ENCODE measurements at regions not wholly inside any gene's neighbourhood (a gene's known extent, or its start where the extent isn't known, plus 50 kb on each side); places are given as distances from the start of the nearest gene placed in this dataset.

DNA sequence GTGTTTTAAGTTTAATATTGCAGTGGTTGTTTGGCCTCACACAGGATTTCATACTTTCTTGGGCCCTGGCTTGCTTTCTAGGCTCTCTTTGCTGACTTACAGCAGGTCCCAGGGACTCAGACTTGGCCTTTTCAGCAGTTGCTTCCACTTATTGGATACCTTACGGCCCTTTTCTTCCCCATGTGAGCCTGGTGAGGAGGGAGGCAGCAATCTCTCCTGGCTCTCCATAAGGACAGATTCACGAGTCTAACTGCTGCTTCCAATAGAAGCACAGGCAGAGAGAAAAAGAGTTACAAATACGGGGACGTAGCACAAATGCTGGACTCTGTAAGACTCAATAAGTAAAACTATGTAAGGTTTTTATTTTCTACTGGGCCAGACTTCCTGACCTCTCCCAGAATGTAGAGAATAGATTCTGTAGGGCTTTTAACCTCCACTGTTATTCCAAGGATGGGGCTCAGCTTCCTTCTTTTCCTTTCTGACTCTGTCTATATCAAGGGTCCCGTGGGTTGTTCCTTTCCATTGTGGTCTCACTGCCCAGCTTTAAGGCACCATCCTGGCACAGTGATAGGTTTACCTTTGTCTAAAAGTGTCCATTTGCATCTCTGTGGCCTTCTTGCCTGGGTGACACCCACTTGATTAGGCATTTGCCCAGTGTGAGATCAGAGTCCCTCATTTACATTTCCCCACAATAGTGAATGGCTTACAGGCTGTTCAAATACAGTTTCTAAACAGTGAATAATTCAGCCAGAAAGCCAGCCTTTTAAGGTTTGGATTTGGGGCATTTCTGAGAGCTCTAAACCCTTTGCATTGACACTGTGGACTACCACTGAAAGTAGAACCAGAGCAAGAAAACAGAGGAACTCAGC, 92.8 kb downstream of the RASSF10 start (continued):
- TF ChIP-seq, protein P1, sequence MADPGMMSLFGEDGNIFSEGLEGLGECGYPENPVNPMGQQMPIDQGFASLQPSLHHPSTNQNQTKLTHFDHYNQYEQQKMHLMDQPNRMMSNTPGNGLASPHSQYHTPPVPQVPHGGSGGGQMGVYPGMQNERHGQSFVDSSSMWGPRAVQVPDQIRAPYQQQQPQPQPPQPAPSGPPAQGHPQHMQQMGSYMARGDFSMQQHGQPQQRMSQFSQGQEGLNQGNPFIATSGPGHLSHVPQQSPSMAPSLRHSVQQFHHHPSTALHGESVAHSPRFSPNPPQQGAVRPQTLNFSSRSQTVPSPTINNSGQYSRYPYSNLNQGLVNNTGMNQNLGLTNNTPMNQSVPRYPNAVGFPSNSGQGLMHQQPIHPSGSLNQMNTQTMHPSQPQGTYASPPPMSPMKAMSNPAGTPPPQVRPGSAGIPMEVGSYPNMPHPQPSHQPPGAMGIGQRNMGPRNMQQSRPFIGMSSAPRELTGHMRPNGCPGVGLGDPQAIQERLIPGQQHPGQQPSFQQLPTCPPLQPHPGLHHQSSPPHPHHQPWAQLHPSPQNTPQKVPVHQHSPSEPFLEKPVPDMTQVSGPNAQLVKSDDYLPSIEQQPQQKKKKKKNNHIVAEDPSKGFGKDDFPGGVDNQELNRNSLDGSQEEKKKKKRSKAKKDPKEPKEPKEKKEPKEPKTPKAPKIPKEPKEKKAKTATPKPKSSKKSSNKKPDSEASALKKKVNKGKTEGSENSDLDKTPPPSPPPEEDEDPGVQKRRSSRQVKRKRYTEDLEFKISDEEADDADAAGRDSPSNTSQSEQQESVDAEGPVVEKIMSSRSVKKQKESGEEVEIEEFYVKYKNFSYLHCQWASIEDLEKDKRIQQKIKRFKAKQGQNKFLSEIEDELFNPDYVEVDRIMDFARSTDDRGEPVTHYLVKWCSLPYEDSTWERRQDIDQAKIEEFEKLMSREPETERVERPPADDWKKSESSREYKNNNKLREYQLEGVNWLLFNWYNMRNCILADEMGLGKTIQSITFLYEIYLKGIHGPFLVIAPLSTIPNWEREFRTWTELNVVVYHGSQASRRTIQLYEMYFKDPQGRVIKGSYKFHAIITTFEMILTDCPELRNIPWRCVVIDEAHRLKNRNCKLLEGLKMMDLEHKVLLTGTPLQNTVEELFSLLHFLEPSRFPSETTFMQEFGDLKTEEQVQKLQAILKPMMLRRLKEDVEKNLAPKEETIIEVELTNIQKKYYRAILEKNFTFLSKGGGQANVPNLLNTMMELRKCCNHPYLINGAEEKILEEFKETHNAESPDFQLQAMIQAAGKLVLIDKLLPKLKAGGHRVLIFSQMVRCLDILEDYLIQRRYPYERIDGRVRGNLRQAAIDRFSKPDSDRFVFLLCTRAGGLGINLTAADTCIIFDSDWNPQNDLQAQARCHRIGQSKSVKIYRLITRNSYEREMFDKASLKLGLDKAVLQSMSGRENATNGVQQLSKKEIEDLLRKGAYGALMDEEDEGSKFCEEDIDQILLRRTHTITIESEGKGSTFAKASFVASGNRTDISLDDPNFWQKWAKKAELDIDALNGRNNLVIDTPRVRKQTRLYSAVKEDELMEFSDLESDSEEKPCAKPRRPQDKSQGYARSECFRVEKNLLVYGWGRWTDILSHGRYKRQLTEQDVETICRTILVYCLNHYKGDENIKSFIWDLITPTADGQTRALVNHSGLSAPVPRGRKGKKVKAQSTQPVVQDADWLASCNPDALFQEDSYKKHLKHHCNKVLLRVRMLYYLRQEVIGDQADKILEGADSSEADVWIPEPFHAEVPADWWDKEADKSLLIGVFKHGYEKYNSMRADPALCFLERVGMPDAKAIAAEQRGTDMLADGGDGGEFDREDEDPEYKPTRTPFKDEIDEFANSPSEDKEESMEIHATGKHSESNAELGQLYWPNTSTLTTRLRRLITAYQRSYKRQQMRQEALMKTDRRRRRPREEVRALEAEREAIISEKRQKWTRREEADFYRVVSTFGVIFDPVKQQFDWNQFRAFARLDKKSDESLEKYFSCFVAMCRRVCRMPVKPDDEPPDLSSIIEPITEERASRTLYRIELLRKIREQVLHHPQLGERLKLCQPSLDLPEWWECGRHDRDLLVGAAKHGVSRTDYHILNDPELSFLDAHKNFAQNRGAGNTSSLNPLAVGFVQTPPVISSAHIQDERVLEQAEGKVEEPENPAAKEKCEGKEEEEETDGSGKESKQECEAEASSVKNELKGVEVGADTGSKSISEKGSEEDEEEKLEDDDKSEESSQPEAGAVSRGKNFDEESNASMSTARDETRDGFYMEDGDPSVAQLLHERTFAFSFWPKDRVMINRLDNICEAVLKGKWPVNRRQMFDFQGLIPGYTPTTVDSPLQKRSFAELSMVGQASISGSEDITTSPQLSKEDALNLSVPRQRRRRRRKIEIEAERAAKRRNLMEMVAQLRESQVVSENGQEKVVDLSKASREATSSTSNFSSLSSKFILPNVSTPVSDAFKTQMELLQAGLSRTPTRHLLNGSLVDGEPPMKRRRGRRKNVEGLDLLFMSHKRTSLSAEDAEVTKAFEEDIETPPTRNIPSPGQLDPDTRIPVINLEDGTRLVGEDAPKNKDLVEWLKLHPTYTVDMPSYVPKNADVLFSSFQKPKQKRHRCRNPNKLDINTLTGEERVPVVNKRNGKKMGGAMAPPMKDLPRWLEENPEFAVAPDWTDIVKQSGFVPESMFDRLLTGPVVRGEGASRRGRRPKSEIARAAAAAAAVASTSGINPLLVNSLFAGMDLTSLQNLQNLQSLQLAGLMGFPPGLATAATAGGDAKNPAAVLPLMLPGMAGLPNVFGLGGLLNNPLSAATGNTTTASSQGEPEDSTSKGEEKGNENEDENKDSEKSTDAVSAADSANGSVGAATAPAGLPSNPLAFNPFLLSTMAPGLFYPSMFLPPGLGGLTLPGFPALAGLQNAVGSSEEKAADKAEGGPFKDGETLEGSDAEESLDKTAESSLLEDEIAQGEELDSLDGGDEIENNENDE (IDR thresholded peaks at IDR 0.05; ENCODE audit: insufficient replicate concordance, low read length) = no peak
- TF ChIP-seq KDM4A (IDR thresholded peaks at IDR 0.05; ENCODE audit: low read depth, low read length, severe bottlenecking) (no peak), PHF8 (conservative IDR thresholded peaks at IDR 0.05; ENCODE audit: low read depth, low read length) (no peak), NANOG (IDR thresholded peaks at IDR 0.05; ENCODE audit: insufficient read depth, low read depth, low read length, poor library complexity, severe bottlenecking) (no peak), CEBPB (IDR thresholded peaks at IDR 0.05; ENCODE audit: low read depth, low read length) (no peak), KDM5A (IDR thresholded peaks at IDR 0.05; ENCODE audit: low read length) (no peak), TCF12 (IDR thresholded peaks at IDR 0.05; ENCODE audit: low read depth, low read length) (no peak), POU5F1 (IDR thresholded peaks at IDR 0.05; ENCODE audit: low read depth, low read length) (no peak)
